ENCODE measurements at regions not wholly inside any gene's neighbourhood (a gene's known extent, or its start where the extent isn't known, plus 50 kb on each side); places are given as distances from the start of the nearest gene placed in this dataset.
"Not testable (repeated sequence)": the region's sequence is repeated elsewhere in the genome, so short reads cannot be mapped to it uniquely, and the experiment has no call there.

DNA sequence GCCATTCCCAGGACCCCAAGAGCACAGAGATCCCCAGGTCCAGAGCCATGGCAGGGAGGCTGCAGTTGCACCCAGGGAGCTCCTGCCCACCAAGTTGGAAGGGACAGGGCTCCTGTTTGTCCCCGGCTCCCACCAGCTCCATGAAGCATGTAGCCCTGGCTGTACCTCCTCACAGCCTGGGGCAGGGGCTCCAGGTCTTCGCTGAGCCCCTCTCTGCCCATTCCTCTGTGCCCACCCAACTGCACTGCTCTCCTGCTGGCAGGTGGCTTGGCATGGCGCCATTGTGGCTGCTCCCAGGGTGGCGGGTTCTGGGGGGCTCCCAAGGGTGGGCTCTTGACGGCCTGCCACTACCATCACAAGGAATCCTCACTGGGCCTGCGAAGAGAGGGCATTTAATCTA lies 197.5 kb upstream of the DAB2 start:
- Histone ChIP-seq H3K36me3 (no peaks in the 10 kb centered on the region), H3K4me1 (peaks cover 0 to 23% (median 7%) of the 10 kb centered on the region in 4 donors), H3K9me3 (no peaks in the 10 kb centered on the region), H3K27ac (no peak overlapping the region), H3K4me3 (no peak overlapping the region), H3K27me3 (no peaks in the 10 kb centered on the region)
- no peak for DNase-seq
- intact Hi-C loops (cut with DNase I; ENCODE audit: low total_unique reads), result no loop called here
- 86 to 100% methylated on average over 2 to 6 of the region's 6 CpGs for WGBS, 2 donors (ENCODE audit: low coverage in 1 of 2)
- TF ChIP-seq POLR2A (IDR thresholded peaks at IDR 0.05) (no peak), EP300 (IDR thresholded peaks at IDR 0.05; ENCODE audit: low read depth) (no peak), POLR2AphosphoS5 (IDR thresholded peaks at IDR 0.05) (no peak)
- TF ChIP-seq, protein P1, sequence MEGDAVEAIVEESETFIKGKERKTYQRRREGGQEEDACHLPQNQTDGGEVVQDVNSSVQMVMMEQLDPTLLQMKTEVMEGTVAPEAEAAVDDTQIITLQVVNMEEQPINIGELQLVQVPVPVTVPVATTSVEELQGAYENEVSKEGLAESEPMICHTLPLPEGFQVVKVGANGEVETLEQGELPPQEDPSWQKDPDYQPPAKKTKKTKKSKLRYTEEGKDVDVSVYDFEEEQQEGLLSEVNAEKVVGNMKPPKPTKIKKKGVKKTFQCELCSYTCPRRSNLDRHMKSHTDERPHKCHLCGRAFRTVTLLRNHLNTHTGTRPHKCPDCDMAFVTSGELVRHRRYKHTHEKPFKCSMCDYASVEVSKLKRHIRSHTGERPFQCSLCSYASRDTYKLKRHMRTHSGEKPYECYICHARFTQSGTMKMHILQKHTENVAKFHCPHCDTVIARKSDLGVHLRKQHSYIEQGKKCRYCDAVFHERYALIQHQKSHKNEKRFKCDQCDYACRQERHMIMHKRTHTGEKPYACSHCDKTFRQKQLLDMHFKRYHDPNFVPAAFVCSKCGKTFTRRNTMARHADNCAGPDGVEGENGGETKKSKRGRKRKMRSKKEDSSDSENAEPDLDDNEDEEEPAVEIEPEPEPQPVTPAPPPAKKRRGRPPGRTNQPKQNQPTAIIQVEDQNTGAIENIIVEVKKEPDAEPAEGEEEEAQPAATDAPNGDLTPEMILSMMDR (IDR thresholded peaks at IDR 0.05), result no peak
- in situ Hi-C loops (cut with MboI; ENCODE audit: low pct_ligation_motif_present in 1 of 4, low pct_unique_long_range_greater_than_20kb in 1 of 4, low sequenced_read_pairs in 3 of 4), result no loop called here

DNA sequence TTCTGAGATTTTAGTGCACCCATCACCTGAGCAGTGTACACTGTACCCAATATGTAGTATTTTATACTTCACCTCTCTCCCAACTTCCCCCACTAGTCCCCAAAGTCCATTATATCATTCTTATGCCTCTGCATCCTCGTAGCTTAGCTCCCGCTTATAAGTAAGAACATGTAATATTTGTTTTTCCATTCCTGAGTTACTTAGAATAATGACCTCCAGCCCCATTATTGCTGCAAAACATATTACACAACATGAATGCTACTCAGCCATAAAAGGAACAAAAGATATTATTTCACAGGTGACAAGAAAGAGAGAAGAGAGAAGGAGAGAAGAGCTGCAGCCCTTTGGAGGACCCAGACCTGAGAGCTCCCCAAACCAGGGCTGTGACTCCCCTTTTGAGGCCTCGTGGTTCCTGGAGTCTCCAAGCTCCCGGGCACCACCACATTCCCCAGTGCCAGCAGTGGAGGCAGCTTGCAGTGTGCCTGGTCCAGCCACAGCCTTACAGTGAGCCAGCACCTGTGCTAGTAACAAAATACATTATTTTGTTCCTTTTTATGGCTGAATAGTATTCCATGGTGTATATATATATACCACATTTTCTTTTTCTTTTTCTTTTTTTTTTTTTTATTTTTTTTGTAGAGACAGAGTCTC lies 194.5 kb upstream of the DAB2 start:
- intact Hi-C loops (cut with DNase I; ENCODE audit: low total_unique reads), result no loop called here
- H3K9me3 ChIP-seq, result no peaks in the 10 kb centered on the region
- H3K4me1 ChIP-seq, result peaks cover 0 to 28% (median 11%) of the 10 kb centered on the region in 4 donors
- no peak overlapping the region for H3K27ac ChIP-seq
- no peak for DNase-seq
- 54 to 71% methylated on average over 2 to 4 of the region's 4 CpGs for WGBS, 2 donors (ENCODE audit: low coverage in 1 of 2)
- TF ChIP-seq, protein P1 (IDR thresholded peaks at IDR 0.05), result no peak
- TF ChIP-seq POLR2A (IDR thresholded peaks at IDR 0.05) (no peak), POLR2AphosphoS5 (IDR thresholded peaks at IDR 0.05) (no peak), EP300 (IDR thresholded peaks at IDR 0.05; ENCODE audit: low read depth) (no peak)
- H3K36me3 ChIP-seq, result no peaks in the 10 kb centered on the region
- no peak overlapping the region for H3K4me3 ChIP-seq
- in situ Hi-C loops (cut with MboI; ENCODE audit: low pct_ligation_motif_present in 1 of 4, low pct_unique_long_range_greater_than_20kb in 1 of 4, low sequenced_read_pairs in 3 of 4), result no loop called here
- no peaks in the 10 kb centered on the region for H3K27me3 ChIP-seq

DNA sequence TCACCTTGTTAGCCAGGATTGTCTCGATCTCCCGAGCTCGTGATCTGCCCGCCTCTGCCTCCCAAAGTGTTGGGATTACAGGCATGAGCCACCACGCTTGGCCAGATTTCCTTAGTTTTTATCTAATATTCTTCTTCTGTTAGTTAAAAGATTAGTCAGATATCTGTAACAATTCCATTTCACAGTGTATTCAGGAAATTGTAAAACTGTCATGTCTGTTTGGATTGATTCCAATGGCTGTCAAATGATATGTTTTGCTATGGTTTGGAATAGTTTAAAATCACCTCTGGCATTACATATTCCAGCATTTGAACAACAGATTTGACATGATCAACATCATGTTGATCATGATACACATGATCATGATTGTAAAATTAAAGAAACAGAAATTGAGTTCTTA lies 193.6 kb upstream of the DAB2 start:
- Histone ChIP-seq H3K36me3 (no peaks in the 10 kb centered on the region), H3K27ac (no peak overlapping the region), H3K4me3 (no peak overlapping the region), H3K4me1 (peaks cover 0 to 24% (median 9%) of the 10 kb centered on the region in 4 donors), H3K27me3 (no peaks in the 10 kb centered on the region), H3K9me3 (no peaks in the 10 kb centered on the region)
- no peak for TF ChIP-seq POLR2A (IDR thresholded peaks at IDR 0.05)
- TF ChIP-seq POLR2AphosphoS5 (IDR thresholded peaks at IDR 0.05), result no peak
- TF ChIP-seq EP300 (IDR thresholded peaks at IDR 0.05; ENCODE audit: low read depth), result no peak
- TF ChIP-seq, protein P1 (IDR thresholded peaks at IDR 0.05), result no peak
- in situ Hi-C loops (cut with MboI; ENCODE audit: low pct_ligation_motif_present in 1 of 4, low pct_unique_long_range_greater_than_20kb in 1 of 4, low sequenced_read_pairs in 3 of 4) (no loop called here), intact Hi-C loops (cut with DNase I; ENCODE audit: low total_unique reads) (no loop called here)
- DNase-seq, result no peak
- 90 to 92% methylated on average over 5 of the region's 5 CpGs for WGBS, 2 donors (ENCODE audit: low coverage in 1 of 2)

DNA sequence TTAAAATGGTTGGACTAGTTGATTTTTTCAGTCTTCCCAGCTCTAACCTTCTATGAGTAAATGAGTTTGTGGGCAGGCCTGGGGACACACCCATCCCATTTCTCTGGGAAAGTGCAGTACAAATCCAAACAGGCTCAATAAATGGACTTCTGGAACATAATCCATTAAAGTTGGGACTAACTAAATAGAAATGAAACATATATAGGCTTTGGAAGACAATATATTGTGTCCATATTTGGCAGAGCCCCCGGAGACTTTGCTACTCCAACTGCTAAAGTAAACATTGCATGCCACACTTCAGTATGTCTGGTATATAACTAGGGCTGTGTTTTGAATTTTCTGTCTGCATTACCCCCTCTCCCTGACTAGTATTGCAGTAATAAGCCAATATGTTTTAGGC lies 191.4 kb upstream of the DAB2 start:
- intact Hi-C loops (cut with DNase I; ENCODE audit: low total_unique reads), result no loop called here
- Histone ChIP-seq H3K4me1 (peaks cover 0 to 24% (median 9%) of the 10 kb centered on the region in 4 donors), H3K27ac (peak overlapping the region; percentile 71 to 84 (median 78)), H3K4me3 (no peak overlapping the region), H3K9me3 (no peaks in the 10 kb centered on the region), H3K27me3 (no peaks in the 10 kb centered on the region), H3K36me3 (no peaks in the 10 kb centered on the region)
- in situ Hi-C loops (cut with MboI; ENCODE audit: low pct_ligation_motif_present in 1 of 4, low pct_unique_long_range_greater_than_20kb in 1 of 4, low sequenced_read_pairs in 3 of 4), result no loop called here
- peak; percentile 66 for DNase-seq
- TF ChIP-seq POLR2AphosphoS5 (IDR thresholded peaks at IDR 0.05), result peak in 1 of 3 donors; percentile 21
- no peak for TF ChIP-seq POLR2A (IDR thresholded peaks at IDR 0.05)
- 23% methylated on average over 1 of the region's 1 CpG; no CpG with 5 or more reads in 1 of the 2 donors for WGBS, 2 donors (ENCODE audit: low coverage in 1 of 2)

DNA sequence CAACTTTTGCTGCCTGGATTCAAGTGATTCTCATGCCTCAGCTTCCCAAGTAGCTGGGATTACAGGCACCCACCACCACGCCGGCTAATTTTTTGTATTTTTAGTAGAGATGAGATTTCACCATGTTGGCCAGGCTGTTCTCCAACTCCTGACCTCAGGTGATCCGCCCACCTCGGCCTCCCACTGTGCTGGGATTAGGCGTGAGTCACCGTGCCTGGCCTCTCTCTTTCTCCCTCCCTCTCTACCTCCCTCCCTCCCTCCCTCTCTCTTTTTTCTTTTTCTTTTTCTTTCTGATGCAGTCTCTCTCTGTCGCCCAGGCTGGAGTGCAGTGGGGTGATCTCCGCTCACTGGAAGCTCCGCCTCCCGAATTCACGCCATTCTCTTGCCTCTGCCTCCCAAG lies 186.3 kb upstream of the DAB2 start:
- H3K4me1 ChIP-seq; in situ Hi-C loops (cut with MboI; ENCODE audit: low pct_ligation_motif_present in 1 of 4, low pct_unique_long_range_greater_than_20kb in 1 of 4, low sequenced_read_pairs in 3 of 4): not testable (repeated sequence)
- WGBS, 2 donors (ENCODE audit: low coverage in 1 of 2), result 92 to 94% methylated on average over 9 to 11 of the region's 11 CpGs

More for the DNA sequence above, 186.3 kb upstream of the DAB2 start:
- H3K27me3 ChIP-seq; DNase-seq; H3K4me3 ChIP-seq; H3K27ac ChIP-seq; H3K36me3 ChIP-seq; H3K9me3 ChIP-seq; intact Hi-C loops (cut with DNase I; ENCODE audit: low total_unique reads): not testable (repeated sequence)

Measured in transverse colon (tissue), 4 donors.